Astrocyte (in vitro differentiated cells and primary cell): ENCODE measurements at regions not wholly inside any gene's neighbourhood (a gene's known extent, or its start where the extent isn't known, plus 50 kb on each side); places are given as distances from the start of the nearest gene placed in this dataset.

ENCODE experiments used
- EZH2 ChIP-seq: IDR thresholded peaks from 2 replicates; pipeline ENCODE4 v1.6.1; 2012; ENCODE audit warnings: mild to moderate bottlenecking, low read length, inconsistent platforms; ENCODE audit not compliant: insufficient read depth
- TF ChIP-seq, protein P1 (sequence below): IDR thresholded peaks from 2 replicates; pipeline ENCODE4 v1.5.1; 2011; ENCODE audit warnings: low read depth, mild to moderate bottlenecking, inconsistent platforms, low read length, moderate library complexity; ENCODE audit not compliant: insufficient read depth

DNA sequence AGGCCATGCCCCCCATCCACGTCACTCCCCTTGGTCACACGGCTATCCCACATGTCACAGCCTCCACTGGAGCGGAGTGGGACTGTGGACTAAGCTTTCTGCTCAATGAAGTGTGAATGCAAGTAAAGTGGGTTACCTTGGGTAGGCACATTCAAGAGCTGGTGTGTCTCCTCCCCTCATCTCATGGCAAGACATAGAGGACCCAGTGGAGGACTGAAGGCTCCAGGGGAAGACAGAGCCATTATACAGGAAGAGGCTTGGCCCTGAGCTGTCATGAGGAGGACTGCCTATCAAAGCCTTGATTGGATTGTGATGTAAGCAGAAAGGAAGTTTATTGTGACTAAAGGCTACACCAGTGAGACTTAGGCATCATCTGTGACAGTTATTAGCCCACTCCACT lies 129.2 kb upstream of the CCL2 start:
- TF ChIP-seq, protein P1, sequence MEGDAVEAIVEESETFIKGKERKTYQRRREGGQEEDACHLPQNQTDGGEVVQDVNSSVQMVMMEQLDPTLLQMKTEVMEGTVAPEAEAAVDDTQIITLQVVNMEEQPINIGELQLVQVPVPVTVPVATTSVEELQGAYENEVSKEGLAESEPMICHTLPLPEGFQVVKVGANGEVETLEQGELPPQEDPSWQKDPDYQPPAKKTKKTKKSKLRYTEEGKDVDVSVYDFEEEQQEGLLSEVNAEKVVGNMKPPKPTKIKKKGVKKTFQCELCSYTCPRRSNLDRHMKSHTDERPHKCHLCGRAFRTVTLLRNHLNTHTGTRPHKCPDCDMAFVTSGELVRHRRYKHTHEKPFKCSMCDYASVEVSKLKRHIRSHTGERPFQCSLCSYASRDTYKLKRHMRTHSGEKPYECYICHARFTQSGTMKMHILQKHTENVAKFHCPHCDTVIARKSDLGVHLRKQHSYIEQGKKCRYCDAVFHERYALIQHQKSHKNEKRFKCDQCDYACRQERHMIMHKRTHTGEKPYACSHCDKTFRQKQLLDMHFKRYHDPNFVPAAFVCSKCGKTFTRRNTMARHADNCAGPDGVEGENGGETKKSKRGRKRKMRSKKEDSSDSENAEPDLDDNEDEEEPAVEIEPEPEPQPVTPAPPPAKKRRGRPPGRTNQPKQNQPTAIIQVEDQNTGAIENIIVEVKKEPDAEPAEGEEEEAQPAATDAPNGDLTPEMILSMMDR: no peak
- TF ChIP-seq EZH2: no peak
